ENCODE measurements at regions not wholly inside any gene's neighbourhood (a gene's known extent, or its start where the extent isn't known, plus 50 kb on each side); places are given as distances from the start of the nearest gene placed in this dataset.

- TF ChIP-seq EZH2 (IDR thresholded peaks at IDR 0.05; ENCODE audit: insufficient read depth, poor library complexity, severe bottlenecking) (no peak), EZH2phosphoT487 (IDR thresholded peaks at IDR 0.05; ENCODE audit: insufficient read depth, low read depth) (no peak)
These were observed 155.2 kb downstream of the KITLG start for GRCh38 chr12:88424791-88425730.

Measured in GM23248 (cell line).